H9 (cell line): ENCODE measurements at regions not wholly inside any gene's neighbourhood (a gene's known extent, or its start where the extent isn't known, plus 50 kb on each side); places are given as distances from the start of the nearest gene placed in this dataset.

Experiments
- DNase-seq: peaks from one replicate; pipeline ENCODE4 v3.0.0-alpha.2; 2017
- H2AFZ ChIP-seq: one replicate; pipeline ENCODE4 v1.6.1; 2013; ENCODE audit warnings: mild to moderate bottlenecking, low read length, control low read depth, moderate library complexity
- H2AK5ac ChIP-seq: 2 replicates; pipeline ENCODE4 v1.6.1; 2013; ENCODE audit warnings: low read length, control low read depth, mixed read lengths; ENCODE audit not compliant: insufficient read length
- H2BK120ac ChIP-seq: one replicate; pipeline ENCODE4 v1.6.1; 2013; ENCODE audit warnings: low read depth, mild to moderate bottlenecking, low read length, control low read depth, inconsistent platforms; ENCODE audit not compliant: poor library complexity, severe bottlenecking
- H2BK12ac ChIP-seq: 2 replicates; pipeline ENCODE4 v1.6.1; 2013; ENCODE audit warnings: low read length, control low read depth, mixed read lengths, low read depth; ENCODE audit not compliant: insufficient read length
- H2BK15ac ChIP-seq: 2 replicates; pipeline ENCODE4 v1.6.1; 2013; ENCODE audit warnings: low read depth, low read length, control low read depth
- H2BK20ac ChIP-seq: one replicate; pipeline ENCODE4 v1.6.1; 2013; ENCODE audit warnings: low read depth, mild to moderate bottlenecking, low read length, control low read depth, inconsistent platforms; ENCODE audit not compliant: poor library complexity, severe bottlenecking
- H2BK5ac ChIP-seq: 2 replicates; pipeline ENCODE4 v1.6.1; 2013; ENCODE audit warnings: low read length, control low read depth, mixed read lengths; ENCODE audit not compliant: insufficient read length
- H3K14ac ChIP-seq: 2 replicates; pipeline ENCODE4 v1.6.1; 2013; ENCODE audit warnings: low read length, control low read depth; ENCODE audit not compliant: insufficient read depth
- H3K18ac ChIP-seq: 2 replicates; pipeline ENCODE4 v1.6.1; 2013; ENCODE audit warnings: low read depth, mild to moderate bottlenecking, mixed read lengths, low read length, control low read depth; ENCODE audit not compliant: insufficient read length
- H3K23ac ChIP-seq: 2 replicates; pipeline ENCODE4 v1.6.1; 2013; ENCODE audit warnings: low read length, control low read depth, mixed read lengths, low read depth; ENCODE audit not compliant: insufficient read length
- H3K23me2 ChIP-seq: 2 replicates; pipeline ENCODE4 v1.6.1; 2013; ENCODE audit warnings: low read depth, mild to moderate bottlenecking, mixed read lengths, low read length, control low read depth; ENCODE audit not compliant: insufficient read length, poor library complexity, severe bottlenecking
- H3K27ac ChIP-seq: 2 replicates; pipeline ENCODE4 v1.5.1; 2013; ENCODE audit warnings: low read length, control low read depth, mixed read lengths, low read depth; ENCODE audit not compliant: insufficient read length
- H3K27me3 ChIP-seq: 2 replicates; pipeline ENCODE4 v1.6.1; 2013; ENCODE audit warnings: low read length, control low read depth, inconsistent platforms; ENCODE audit not compliant: insufficient read depth
- H3K4ac ChIP-seq: 2 replicates; pipeline ENCODE4 v1.6.1; 2013; ENCODE audit warnings: low read depth, mild to moderate bottlenecking, control low read depth, inconsistent platforms, low read length, moderate library complexity
- H3K4me1 ChIP-seq: 2 replicates; pipeline ENCODE4 v1.6.1; 2013; ENCODE audit warnings: low read length, control low read depth, inconsistent platforms; ENCODE audit not compliant: insufficient read depth
- H3K4me2 ChIP-seq: 2 replicates; pipeline ENCODE4 v1.6.1; 2013; ENCODE audit warnings: low read length, control low read depth, mixed read lengths; ENCODE audit not compliant: insufficient read length, insufficient read depth
- H3K56ac ChIP-seq: 2 replicates; pipeline ENCODE4 v1.6.1; 2013; ENCODE audit warnings: low read depth, mild to moderate bottlenecking, mixed read lengths, low read length, control low read depth; ENCODE audit not compliant: insufficient read length
- H3K79me1 ChIP-seq: 2 replicates; pipeline ENCODE4 v1.6.1; 2013; ENCODE audit warnings: low read depth, mild to moderate bottlenecking, moderate library complexity, low read length, control low read depth, inconsistent platforms; ENCODE audit not compliant: insufficient read depth, poor library complexity, severe bottlenecking
- H3K79me2 ChIP-seq: 2 replicates; pipeline ENCODE4 v1.6.1; 2013; ENCODE audit warnings: low read length, control low read depth, inconsistent platforms; ENCODE audit not compliant: insufficient read depth
- H3K9ac ChIP-seq: 2 replicates; pipeline ENCODE4 v1.6.1; 2013; ENCODE audit warnings: low read length, control low read depth, mixed read lengths; ENCODE audit not compliant: insufficient read length; ENCODE audit errors: extremely low read depth
- H3K9me3 ChIP-seq: one replicate; pipeline ENCODE4 v1.6.1; 2013; ENCODE audit warnings: low read depth, low read length, inconsistent platforms; ENCODE audit not compliant: control insufficient read depth
- H3T11ph ChIP-seq: one replicate; pipeline ENCODE4 v1.6.1; 2013; ENCODE audit warnings: mild to moderate bottlenecking, low read length, control low read depth, inconsistent platforms
- H4K20me1 ChIP-seq: one replicate; pipeline ENCODE4 v1.6.1; 2013; ENCODE audit not compliant: control insufficient read depth, insufficient read length, insufficient read depth
- H4K5ac ChIP-seq: 2 replicates; pipeline ENCODE4 v1.6.1; 2013; ENCODE audit warnings: low read depth, mild to moderate bottlenecking, mixed read lengths, low read length, control low read depth; ENCODE audit not compliant: insufficient read length
- H4K8ac ChIP-seq: replicated peaks from 2 replicates; pipeline ENCODE4 v1.6.1; 2013; ENCODE audit warnings: low read length, control low read depth, mixed read lengths, low read depth; ENCODE audit not compliant: insufficient read length
- H4K91ac ChIP-seq: 2 replicates; pipeline ENCODE4 v1.6.1; 2013; ENCODE audit warnings: low read depth, mild to moderate bottlenecking, moderate library complexity, mixed read lengths, low read length, control low read depth; ENCODE audit not compliant: insufficient read length
- H3K27ac Mint-ChIP-seq, 3 experiments: 2 replicates in 2 of 3; 3 replicates in 1 of 3; pipeline ENCODE4 v1.8.0; 2020 to 2021; ENCODE audit warnings: mixed read lengths in 3 of 3, mild to moderate bottlenecking in 1 of 3, moderate library complexity in 1 of 3
- H3K27me3 Mint-ChIP-seq: 2 replicates; pipeline ENCODE4 v1.8.0; 2021; ENCODE audit warnings: low read depth, mild to moderate bottlenecking, moderate library complexity, mixed read lengths
- H3K36me3 Mint-ChIP-seq, 3 experiments: 2 replicates in 2 of 3; 3 replicates in 1 of 3; pipeline ENCODE4 v1.8.0; 2020 to 2021; ENCODE audit warnings: low read depth in 3 of 3, mixed read lengths in 3 of 3; ENCODE audit not compliant: insufficient read depth in 1 of 3
- H3K4me1 Mint-ChIP-seq, 2 experiments: 2 replicates each; pipeline ENCODE4 v1.8.0; 2020; ENCODE audit warnings: mixed read lengths in 2 of 2
- H3K4me3 Mint-ChIP-seq, 2 experiments: 2 replicates in 1 of 2; 3 replicates in 1 of 2; pipeline ENCODE4 v1.8.0; 2020 to 2021; ENCODE audit warnings: mild to moderate bottlenecking in 2 of 2, mixed read lengths in 2 of 2, moderate library complexity in 1 of 2
- H3K9me3 Mint-ChIP-seq, 2 experiments: 2 replicates in 1 of 2; 3 replicates in 1 of 2; pipeline ENCODE4 v1.8.0; 2020; ENCODE audit warnings: mild to moderate bottlenecking in 2 of 2, mixed read lengths in 2 of 2, moderate library complexity in 1 of 2
- CTCF ChIP-seq: fragments of 200-600 bp; sonication (generic); conservative IDR thresholded peaks from 3 replicates; pipeline ENCODE4 v1.8.0; 2021; ENCODE audit warnings: antibody characterized with exemption, mild to moderate bottlenecking
- WGBS: extraction: QIAGEN DNeasy Blood & Tissue Kit; methylation state at CpG from one replicate; pipeline ENCODE4 v1.1.7; 2013; ENCODE audit warnings: missing lambda C conversion rate, low lambda C conversion rate, mixed read lengths; ENCODE audit not compliant: insufficient read length; ENCODE audit errors: extremely low coverage; 5-methylcytosine and 5-hydroxymethylcytosine counted together

DNA sequence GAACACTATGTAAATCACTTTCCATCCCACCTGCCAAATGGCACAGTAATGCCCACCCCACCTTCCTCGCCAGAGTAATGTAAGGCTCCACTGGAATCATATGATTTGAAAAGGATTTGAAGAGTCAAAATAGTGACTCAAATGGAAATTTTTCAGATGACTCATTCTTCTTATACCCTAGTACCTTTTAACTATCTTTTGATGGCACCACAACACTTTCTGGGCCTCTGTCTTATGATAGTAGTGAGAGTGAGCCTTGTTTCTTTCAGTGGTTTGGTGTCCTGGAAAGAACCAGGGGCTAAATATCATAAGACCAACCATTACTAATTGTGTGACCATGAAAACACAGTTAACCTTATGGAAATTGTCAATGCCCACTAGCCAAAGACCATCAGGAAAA is 235.4 kb upstream of the SLC14A2 start:
- WGBS, result no CpG with 5 or more reads among the region's 1 CpG
- Histone ChIP-seq H3K23me2 (no peaks in the 10 kb centered on the region), H3K9ac (no peak overlapping the region), H2BK12ac (no peak overlapping the region), H3K14ac (no peak overlapping the region), H3K4me1 (no peaks in the 10 kb centered on the region), H4K8ac (no peak overlapping the region), H3T11ph (no peak overlapping the region), H3K56ac (no peak overlapping the region), H3K9me3 (no peaks in the 10 kb centered on the region), H4K20me1 (no peaks in the 10 kb centered on the region), H2AFZ (no peak overlapping the region), H2BK5ac (no peak overlapping the region), H3K27me3 (no peaks in the 10 kb centered on the region), H3K27ac (no peak overlapping the region), H3K23ac (no peak overlapping the region), H2BK120ac (no peak overlapping the region), H3K79me1 (no peaks in the 10 kb centered on the region), H3K4ac (no peak overlapping the region), H2AK5ac (no peak overlapping the region), H3K18ac (no peak overlapping the region), H3K4me2 (no peak overlapping the region), H2BK20ac (no peak overlapping the region), H4K91ac (no peak overlapping the region), H4K5ac (no peak overlapping the region), H3K79me2 (no peaks in the 10 kb centered on the region), H2BK15ac (no peak overlapping the region)
- Mint-ChIP-seq H3K9me3 (no peaks in the 10 kb centered on the region), H3K27ac (no peak overlapping the region), H3K4me3 (no peak overlapping the region), H3K27me3 (peaks cover 10% of the 10 kb centered on the region), H3K36me3 (no peaks in the 10 kb centered on the region), H3K4me1 (peaks cover 7 to 11% of the 10 kb centered on the region in 2 experiments)
- TF ChIP-seq CTCF, result no peak
- DNase-seq, result no peak
